ENCODE measurements at regions not wholly inside any gene's neighbourhood (a gene's known extent, or its start where the extent isn't known, plus 50 kb on each side); places are given as distances from the start of the nearest gene placed in this dataset.

DNA sequence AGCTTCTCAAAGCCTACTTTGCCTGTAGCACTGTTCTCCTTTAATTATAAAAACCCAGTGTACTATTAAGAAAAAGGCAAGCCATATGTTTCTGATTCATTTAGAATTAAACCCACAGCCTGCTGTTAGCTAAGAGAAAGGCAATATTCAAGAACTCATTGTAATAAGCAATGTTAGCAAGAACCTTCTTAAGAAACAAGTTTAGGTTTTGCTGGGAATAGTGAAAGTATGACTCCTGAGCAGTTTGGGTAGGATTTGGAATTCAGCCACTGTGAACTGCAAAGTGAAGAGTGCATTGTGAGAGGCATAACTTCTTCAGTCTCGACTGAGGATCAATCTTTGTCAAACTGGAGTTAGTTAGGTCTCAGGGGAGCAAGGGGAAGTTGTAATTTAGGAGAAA, 206.5 kb upstream of the NT5C1B start:
- ATAC-seq (ENCODE audit: low read depth) (no peak), DNase-seq (peak; percentile 52)
- Histone ChIP-seq H3K18ac (ENCODE audit: low read depth, low read length) (no peak overlapping the region), H2AFZ (replicated peaks; ENCODE audit: low read length, poor library complexity) (no peak overlapping the region), H3K14ac (replicated peaks; ENCODE audit: low read depth, low read length) (no peak overlapping the region), H3K9me3 (ENCODE audit: control insufficient read depth, insufficient read depth, low read length) (no peaks in the 10 kb centered on the region), H3K4me3 (ENCODE audit: insufficient read depth, low read depth, low read length) (no peak overlapping the region), H3K27me3 (ENCODE audit: control insufficient read depth, insufficient read depth, low read length) (no peaks in the 10 kb centered on the region), H2BK120ac (ENCODE audit: low read depth, low read length) (no peak overlapping the region), H4K5ac (ENCODE audit: low read depth, low read length) (no peak overlapping the region), H3K4ac (ENCODE audit: low read depth, low read length) (no peak overlapping the region), H3K36me3 (ENCODE audit: control insufficient read depth, insufficient read depth, low read length) (no peaks in the 10 kb centered on the region), H3K4me1 (ENCODE audit: control insufficient read depth, insufficient read depth, low read length) (peaks cover 8% of the 10 kb centered on the region), H4K20me1 (ENCODE audit: insufficient read depth, low read length) (no peaks in the 10 kb centered on the region), H3K56ac (ENCODE audit: extremely low read depth, insufficient read depth, low read length) (no peak overlapping the region), H2BK15ac (ENCODE audit: low read depth, low read length) (no peak overlapping the region), H3K23ac (ENCODE audit: low read depth, low read length) (no peak overlapping the region), H3K79me1 (ENCODE audit: low read depth in 1 of 2, low read length in 2 of 2) (no peaks in the 10 kb centered on the region), H3K9me1 (ENCODE audit: insufficient read depth, low read length) (no peaks in the 10 kb centered on the region), H4K8ac (ENCODE audit: low read depth in 2 of 2, low read length in 2 of 2) (no peak overlapping the region), H3K9ac (ENCODE audit: low read depth, low read length) (no peak overlapping the region), H4K91ac (ENCODE audit: insufficient read depth, low read depth, low read length) (no peak overlapping the region), H3K4me2 (ENCODE audit: low read depth, low read length) (0 out of 2 replicates have a peak overlapping the region, but pooled peaks have one; percentile 10), H2BK5ac (ENCODE audit: low read depth, low read length, poor library complexity, severe bottlenecking) (no peak overlapping the region), H2BK20ac (ENCODE audit: low read depth, low read length) (no peak overlapping the region), H2AK9ac (replicated peaks; ENCODE audit: low read depth, low read length, poor library complexity) (no peak overlapping the region), H3K27ac (ENCODE audit: insufficient read depth, low read length) (no peak overlapping the region), H2AK5ac (ENCODE audit: low read depth, low read length) (no peak overlapping the region)
- BruUV-seq (replicated peaks), result no TSS peak
- intact Hi-C loops (cut with micrococcal nuclease), result no loop called here
- in situ Hi-C loops (cut with MboI; ENCODE audit: low sequenced_read_pairs), result no loop called here
- ChIA-PET POLR2A (ENCODE audit: unreplicated experiment) (no interaction called here), CTCF (no interaction called here)
- WGBS, 2 experiments (ENCODE audit: extremely low coverage in 2 of 2, insufficient read length in 1 of 2), result no CpG with 5 or more reads among the region's 1 CpG
- TF ChIP-seq CEBPB (IDR thresholded peaks at IDR 0.05; ENCODE audit: low read depth, low read length), result no peak
- TF ChIP-seq, protein P1, sequence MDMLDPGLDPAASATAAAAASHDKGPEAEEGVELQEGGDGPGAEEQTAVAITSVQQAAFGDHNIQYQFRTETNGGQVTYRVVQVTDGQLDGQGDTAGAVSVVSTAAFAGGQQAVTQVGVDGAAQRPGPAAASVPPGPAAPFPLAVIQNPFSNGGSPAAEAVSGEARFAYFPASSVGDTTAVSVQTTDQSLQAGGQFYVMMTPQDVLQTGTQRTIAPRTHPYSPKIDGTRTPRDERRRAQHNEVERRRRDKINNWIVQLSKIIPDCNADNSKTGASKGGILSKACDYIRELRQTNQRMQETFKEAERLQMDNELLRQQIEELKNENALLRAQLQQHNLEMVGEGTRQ (IDR thresholded peaks at IDR 0.05; ENCODE audit: low read depth, low read length), result no peak
- TF ChIP-seq CHD1 (IDR thresholded peaks at IDR 0.05; ENCODE audit: low read depth, low read length), result no peak
- TF ChIP-seq RAD21 (IDR thresholded peaks at IDR 0.05; ENCODE audit: low read length), result no peak
- TF ChIP-seq FOS (IDR thresholded peaks at IDR 0.05; ENCODE audit: low read depth, low read length), result no peak
- TF ChIP-seq POLR2A (IDR thresholded peaks at IDR 0.05; ENCODE audit: low read depth, low read length), result no peak
- no peak for TF ChIP-seq MAZ (IDR thresholded peaks at IDR 0.05; ENCODE audit: borderline replicate concordance, low read depth, low read length)
- TF ChIP-seq, protein P2, sequence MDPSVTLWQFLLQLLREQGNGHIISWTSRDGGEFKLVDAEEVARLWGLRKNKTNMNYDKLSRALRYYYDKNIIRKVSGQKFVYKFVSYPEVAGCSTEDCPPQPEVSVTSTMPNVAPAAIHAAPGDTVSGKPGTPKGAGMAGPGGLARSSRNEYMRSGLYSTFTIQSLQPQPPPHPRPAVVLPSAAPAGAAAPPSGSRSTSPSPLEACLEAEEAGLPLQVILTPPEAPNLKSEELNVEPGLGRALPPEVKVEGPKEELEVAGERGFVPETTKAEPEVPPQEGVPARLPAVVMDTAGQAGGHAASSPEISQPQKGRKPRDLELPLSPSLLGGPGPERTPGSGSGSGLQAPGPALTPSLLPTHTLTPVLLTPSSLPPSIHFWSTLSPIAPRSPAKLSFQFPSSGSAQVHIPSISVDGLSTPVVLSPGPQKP (IDR thresholded peaks at IDR 0.05; ENCODE audit: borderline replicate concordance, low read depth, low read length), result no peak
- TF ChIP-seq NFE2L2 (IDR thresholded peaks at IDR 0.05; ENCODE audit: low read depth, low read length), result no peak
- no peak for TF ChIP-seq BHLHE40 (IDR thresholded peaks at IDR 0.05; ENCODE audit: low read depth, low read length)
- no peak for TF ChIP-seq RCOR1 (IDR thresholded peaks at IDR 0.05; ENCODE audit: insufficient replicate concordance, low read length)
- no peak for TF ChIP-seq SMC3 (IDR thresholded peaks at IDR 0.05; ENCODE audit: low read depth, low read length)
- no peak for TF ChIP-seq CTCF (conservative IDR thresholded peaks at IDR 0.05; ENCODE audit: low read depth, low read length)
- no peak for TF ChIP-seq MXI1 (IDR thresholded peaks at IDR 0.05; ENCODE audit: borderline replicate concordance, low read depth, low read length)
- TF ChIP-seq RFX5 (IDR thresholded peaks at IDR 0.05; ENCODE audit: low read depth, low read length), result no peak
- TF ChIP-seq MAFK (IDR thresholded peaks at IDR 0.05; ENCODE audit: low read depth, low read length), result no peak
- dilution Hi-C loops (cut with HindIII; ENCODE audit: low sequenced_read_pairs, unreplicated experiment), result no loop called here

Measured in IMR-90 (cell line).